ENCODE measurements at regions not wholly inside any gene's neighbourhood (a gene's known extent, or its start where the extent isn't known, plus 50 kb on each side); places are given as distances from the start of the nearest gene placed in this dataset.
"Not testable (repeated sequence)": the region's sequence is repeated elsewhere in the genome, so short reads cannot be mapped to it uniquely, and the experiment has no call there.

- DNase-seq: no peak
Observed at GRCh38 chr1:219726480-219727272, 113.8 kb upstream of the ZC3H11B start.

- DNase-seq: no peak
Observed at GRCh38 chr1:219724440-219724839, 111.5 kb upstream of the ZC3H11B start.

- no peak for DNase-seq
Observed at GRCh38 chr1:219717536-219717935, 104.6 kb upstream of the ZC3H11B start.

- DNase-seq: no peak
Observed at GRCh38 chr1:219716611-219717114, 103.8 kb upstream of the ZC3H11B start.

- DNase-seq: no peak
Observed at GRCh38 chr1:219713981-219714381, 101.1 kb upstream of the ZC3H11B start.

GRCh38 chr1:219712506-219712905 lies 99.6 kb upstream of the ZC3H11B start:
- no peak for DNase-seq

- DNase-seq: no peak
Observed at GRCh38 chr1:219710529-219711194, 97.8 kb upstream of the ZC3H11B start.

GRCh38 chr1:219708919-219709543 lies 96.1 kb upstream of the ZC3H11B start:
- DNase-seq: peak; percentile 25

- DNase-seq: not testable (repeated sequence)
Observed at GRCh38 chr1:219707885-219708284, 95.0 kb upstream of the ZC3H11B start.

GRCh38 chr1:219704331-219704730 lies 91.4 kb upstream of the ZC3H11B start:
- not testable (repeated sequence) for DNase-seq

GRCh38 chr1:219703368-219703639 lies 90.4 kb upstream of the ZC3H11B start:
- DNase-seq: no peak

GRCh38 chr1:219701476-219701875 lies 88.6 kb upstream of the ZC3H11B start:
- no peak for DNase-seq

GRCh38 chr1:219699870-219700269 lies 87.0 kb upstream of the ZC3H11B start:
- no peak for DNase-seq

GRCh38 chr1:219697682-219698081 lies 84.8 kb upstream of the ZC3H11B start:
- DNase-seq: no peak

GRCh38 chr1:219692981-219693380 lies 80.1 kb upstream of the ZC3H11B start:
- DNase-seq: no peak

GRCh38 chr1:219689774-219690173 lies 76.9 kb upstream of the ZC3H11B start:
- no peak for DNase-seq

GRCh38 chr1:219687779-219688178 lies 74.9 kb upstream of the ZC3H11B start:
- DNase-seq: no peak

GRCh38 chr1:219686171-219686570 lies 73.3 kb upstream of the ZC3H11B start:
- DNase-seq: no peak

- DNase-seq: no peak
Observed at GRCh38 chr1:219682788-219683187, 69.9 kb upstream of the ZC3H11B start.

GRCh38 chr1:219681876-219682275 lies 69.0 kb upstream of the ZC3H11B start:
- DNase-seq: no peak

- peak; percentile 28 for DNase-seq
Observed at GRCh38 chr1:219676012-219676765, 63.3 kb upstream of the ZC3H11B start.

GRCh38 chr1:219670426-219671149 lies 57.7 kb upstream of the ZC3H11B start:
- DNase-seq: no peak
